ENCODE measurements at regions not wholly inside any gene's neighbourhood (a gene's known extent, or its start where the extent isn't known, plus 50 kb on each side); places are given as distances from the start of the nearest gene placed in this dataset.

DNA sequence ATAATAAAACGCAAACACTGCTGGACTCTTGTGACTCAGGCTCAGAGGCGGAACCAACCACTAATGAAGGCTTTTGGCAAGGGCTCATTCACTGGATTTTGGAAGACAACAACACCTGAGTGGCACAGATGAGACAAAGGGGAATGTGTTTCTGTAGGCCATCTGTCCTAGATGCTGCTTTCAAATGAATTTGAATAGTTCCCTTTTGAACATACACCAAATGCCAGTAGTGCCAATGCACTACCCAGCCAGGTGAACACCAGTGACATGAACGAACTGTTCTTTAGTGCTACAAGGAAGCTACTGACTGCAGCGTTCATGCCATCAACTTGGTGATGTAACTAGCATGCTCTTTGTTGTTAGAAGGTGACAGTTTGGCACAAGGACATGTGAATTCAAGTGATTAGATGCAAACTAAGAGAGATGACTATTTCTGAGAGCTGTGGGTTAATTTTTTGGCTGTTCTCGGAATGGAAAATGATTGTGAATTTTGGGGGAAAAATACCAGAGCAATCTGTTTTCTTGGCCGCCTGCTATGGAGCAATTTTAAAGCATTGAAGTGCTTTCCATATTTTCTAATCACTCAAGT is 173.7 kb downstream of the SLC24A2 start:
- TF ChIP-seq EZH2 (IDR thresholded peaks at IDR 0.05; ENCODE audit: borderline replicate concordance, low read length): no peak
- TF ChIP-seq, protein P1, sequence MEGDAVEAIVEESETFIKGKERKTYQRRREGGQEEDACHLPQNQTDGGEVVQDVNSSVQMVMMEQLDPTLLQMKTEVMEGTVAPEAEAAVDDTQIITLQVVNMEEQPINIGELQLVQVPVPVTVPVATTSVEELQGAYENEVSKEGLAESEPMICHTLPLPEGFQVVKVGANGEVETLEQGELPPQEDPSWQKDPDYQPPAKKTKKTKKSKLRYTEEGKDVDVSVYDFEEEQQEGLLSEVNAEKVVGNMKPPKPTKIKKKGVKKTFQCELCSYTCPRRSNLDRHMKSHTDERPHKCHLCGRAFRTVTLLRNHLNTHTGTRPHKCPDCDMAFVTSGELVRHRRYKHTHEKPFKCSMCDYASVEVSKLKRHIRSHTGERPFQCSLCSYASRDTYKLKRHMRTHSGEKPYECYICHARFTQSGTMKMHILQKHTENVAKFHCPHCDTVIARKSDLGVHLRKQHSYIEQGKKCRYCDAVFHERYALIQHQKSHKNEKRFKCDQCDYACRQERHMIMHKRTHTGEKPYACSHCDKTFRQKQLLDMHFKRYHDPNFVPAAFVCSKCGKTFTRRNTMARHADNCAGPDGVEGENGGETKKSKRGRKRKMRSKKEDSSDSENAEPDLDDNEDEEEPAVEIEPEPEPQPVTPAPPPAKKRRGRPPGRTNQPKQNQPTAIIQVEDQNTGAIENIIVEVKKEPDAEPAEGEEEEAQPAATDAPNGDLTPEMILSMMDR (conservative IDR thresholded peaks at IDR 0.05 in 1 of 2, IDR thresholded peaks at IDR 0.05 in 1 of 2; ENCODE audit: extremely low read depth in 1 of 2, insufficient read depth in 1 of 2, low read depth in 1 of 2, low read length in 2 of 2): no peak
